NCI-H146 treated with DMSO at 0.1 percent for 48 hours (cell line): ENCODE measurements at regions not wholly inside any gene's neighbourhood (a gene's known extent, or its start where the extent isn't known, plus 50 kb on each side); places are given as distances from the start of the nearest gene placed in this dataset.
"Not testable (repeated sequence)": the region's sequence is repeated elsewhere in the genome, so short reads cannot be mapped to it uniquely, and the experiment has no call there.

Source experiments
- DNase-seq: peaks from one replicate; lab custom pipeline; 2025; ENCODE audit not compliant: unreplicated experiment; lab: John Stamatoyannopoulos, UW

GRCh38 chr10:2214092-2214491 lies 476.8 kb upstream of the ADARB2 start:
- no peak for DNase-seq

GRCh38 chr10:2212244-2212834 lies 475.0 kb upstream of the ADARB2 start:
- no peak for DNase-seq

GRCh38 chr10:2210088-2210487 lies 472.8 kb upstream of the ADARB2 start:
- no peak for DNase-seq

GRCh38 chr10:2208106-2208505 lies 470.8 kb upstream of the ADARB2 start:
- no peak for DNase-seq

GRCh38 chr10:2207246-2207922 lies 470.1 kb upstream of the ADARB2 start:
- no peak for DNase-seq

GRCh38 chr10:2205406-2205805 lies 468.1 kb upstream of the ADARB2 start:
- DNase-seq, result no peak

GRCh38 chr10:2202401-2202800 lies 465.1 kb upstream of the ADARB2 start:
- no peak for DNase-seq

GRCh38 chr10:2201534-2202099 lies 464.3 kb upstream of the ADARB2 start:
- DNase-seq, result no peak

DNA sequence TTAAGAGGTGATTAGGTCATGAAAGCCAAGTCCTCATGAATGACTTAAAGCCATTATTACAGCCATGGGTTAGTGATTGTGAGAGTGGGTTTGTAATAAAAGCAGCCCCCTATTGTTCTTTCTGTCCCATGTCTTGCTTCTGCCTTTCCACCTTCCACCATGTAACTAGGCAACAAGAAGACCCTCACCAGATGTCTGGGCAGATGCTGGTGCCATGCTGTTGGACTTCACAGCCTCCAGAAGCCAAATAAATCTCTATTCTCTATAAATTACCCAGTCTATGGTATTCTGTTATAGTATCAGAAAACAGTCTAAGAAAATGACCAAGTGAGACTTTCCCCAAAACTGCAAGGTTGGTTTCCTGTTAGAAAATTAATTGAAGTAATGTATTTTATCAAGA lies 460.3 kb upstream of the ADARB2 start:
- DNase-seq, result no peak

DNA sequence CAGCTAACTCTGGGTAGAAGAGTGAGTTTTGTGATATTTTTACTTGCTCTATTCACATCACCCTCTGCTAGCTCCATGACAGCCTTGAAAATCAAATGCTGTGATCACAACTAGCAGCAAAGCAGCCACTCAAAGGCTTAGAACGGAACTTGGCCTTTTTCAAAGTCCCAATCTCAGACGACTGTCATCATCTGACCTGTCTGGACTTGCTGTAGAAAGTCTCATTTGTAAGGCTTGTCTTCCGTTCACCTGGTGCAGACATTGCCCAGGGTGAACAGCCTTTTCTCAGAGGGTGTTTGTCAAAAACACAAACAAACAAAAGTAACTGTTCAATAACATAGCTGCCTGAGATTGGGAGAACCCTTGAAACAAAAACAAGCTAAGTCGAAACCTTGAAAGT lies 458.9 kb upstream of the ADARB2 start:
- DNase-seq, result no peak

- not testable (repeated sequence) for DNase-seq
These were observed 452.0 kb upstream of the ADARB2 start for GRCh38 chr10:2189356-2189755.

DNA sequence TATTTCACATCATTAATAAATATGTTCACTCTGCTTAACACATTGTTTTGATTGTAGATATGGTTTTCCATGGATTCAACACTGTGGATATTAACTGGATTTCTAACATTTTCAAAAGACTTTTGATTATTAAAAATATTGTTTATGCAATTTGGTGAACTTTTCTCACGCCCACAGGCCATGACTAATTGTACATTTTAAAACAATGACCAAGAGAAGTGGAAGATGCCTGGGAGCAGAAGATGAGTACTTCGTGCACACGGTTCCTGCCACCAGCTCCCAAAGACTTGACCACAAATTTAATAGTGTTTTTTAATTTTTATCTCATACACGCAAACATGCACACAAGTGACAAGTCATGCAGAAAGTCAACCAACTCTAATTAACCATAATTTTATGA lies 451.0 kb upstream of the ADARB2 start:
- DNase-seq, result no peak

- no peak for DNase-seq
These were observed 436.0 kb upstream of the ADARB2 start for GRCh38 chr10:2173327-2173726.

DNA sequence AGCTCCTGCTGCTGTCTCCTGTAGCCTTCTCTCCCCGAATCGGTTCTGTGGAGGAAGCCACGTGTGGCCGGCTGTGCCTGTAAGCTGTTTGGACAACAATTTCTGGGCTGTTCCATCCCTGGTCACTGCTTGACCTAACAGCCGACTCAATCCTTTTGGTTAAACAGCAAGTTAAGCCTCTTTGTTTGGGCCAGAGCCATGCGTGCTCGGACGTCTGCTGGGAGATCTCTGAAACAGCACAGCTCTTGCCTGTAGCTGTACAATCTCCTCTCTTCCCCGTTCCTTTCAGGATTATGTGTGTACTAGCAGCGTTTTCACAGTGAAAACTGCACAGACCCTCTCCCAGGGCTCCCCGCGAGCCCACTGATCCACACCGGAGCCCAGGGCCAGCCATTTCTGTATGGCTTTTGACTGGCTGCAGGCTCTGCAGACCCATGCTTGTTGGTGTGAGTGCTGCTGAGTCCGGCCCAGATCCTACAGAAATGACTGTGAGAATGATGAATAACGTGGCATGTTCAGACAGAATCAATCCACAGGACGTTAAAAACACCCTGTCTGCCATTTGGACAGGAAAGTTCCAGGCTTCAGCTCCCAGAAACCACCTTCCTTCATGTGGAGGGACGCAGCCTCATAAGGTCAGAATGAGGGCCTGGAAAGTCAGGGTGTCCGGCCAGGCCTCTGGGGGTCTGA lies 428.6 kb upstream of the ADARB2 start:
- no peak for DNase-seq

DNA sequence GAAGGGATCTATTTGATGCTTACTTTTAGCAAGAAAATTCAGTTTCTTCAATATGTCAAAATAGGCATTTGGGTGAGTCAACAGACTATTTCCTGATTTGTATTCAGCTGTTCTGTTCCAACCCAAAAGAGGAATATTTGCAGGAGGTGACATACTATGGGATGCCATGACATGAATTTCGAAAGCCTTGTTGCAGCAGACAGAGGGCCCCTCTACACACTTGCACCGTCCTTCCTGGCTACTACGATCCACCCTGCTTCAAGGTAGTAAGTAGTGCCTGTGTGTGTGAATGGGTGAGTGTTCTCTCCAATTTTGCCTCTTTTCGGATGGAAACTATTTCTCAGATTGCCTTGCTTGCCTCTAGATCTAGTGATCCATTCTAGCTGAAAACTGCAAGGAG lies 413.0 kb upstream of the ADARB2 start:
- DNase-seq, result no peak

GRCh38 chr10:2145926-2146478 lies 408.7 kb upstream of the ADARB2 start:
- DNase-seq, result no peak

GRCh38 chr10:2145491-2145890 lies 408.2 kb upstream of the ADARB2 start:
- DNase-seq, result no peak

- no peak for DNase-seq
These were observed 407.3 kb upstream of the ADARB2 start for GRCh38 chr10:2144584-2144983.

- DNase-seq, result no peak
These were observed 406.0 kb upstream of the ADARB2 start for GRCh38 chr10:2143213-2143835.

DNA sequence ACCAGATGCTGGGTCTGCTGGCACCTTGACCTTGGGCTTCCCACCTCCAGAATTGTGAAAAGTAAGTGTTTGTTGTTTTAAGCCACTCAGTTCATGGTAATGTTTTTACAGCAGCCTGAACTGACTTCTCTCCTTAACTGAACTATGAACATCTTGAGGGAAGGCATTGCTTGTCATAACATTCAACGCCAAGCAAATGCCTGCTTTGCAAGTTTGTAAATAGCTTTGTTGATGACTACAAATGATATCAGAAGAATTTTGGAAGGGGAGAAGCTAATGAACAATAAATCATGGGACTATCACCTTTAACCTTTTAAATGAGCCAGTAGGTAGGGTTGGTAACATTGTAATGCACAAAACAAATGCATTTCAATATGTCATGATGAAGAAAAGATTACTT lies 402.4 kb upstream of the ADARB2 start:
- DNase-seq, result no peak

DNA sequence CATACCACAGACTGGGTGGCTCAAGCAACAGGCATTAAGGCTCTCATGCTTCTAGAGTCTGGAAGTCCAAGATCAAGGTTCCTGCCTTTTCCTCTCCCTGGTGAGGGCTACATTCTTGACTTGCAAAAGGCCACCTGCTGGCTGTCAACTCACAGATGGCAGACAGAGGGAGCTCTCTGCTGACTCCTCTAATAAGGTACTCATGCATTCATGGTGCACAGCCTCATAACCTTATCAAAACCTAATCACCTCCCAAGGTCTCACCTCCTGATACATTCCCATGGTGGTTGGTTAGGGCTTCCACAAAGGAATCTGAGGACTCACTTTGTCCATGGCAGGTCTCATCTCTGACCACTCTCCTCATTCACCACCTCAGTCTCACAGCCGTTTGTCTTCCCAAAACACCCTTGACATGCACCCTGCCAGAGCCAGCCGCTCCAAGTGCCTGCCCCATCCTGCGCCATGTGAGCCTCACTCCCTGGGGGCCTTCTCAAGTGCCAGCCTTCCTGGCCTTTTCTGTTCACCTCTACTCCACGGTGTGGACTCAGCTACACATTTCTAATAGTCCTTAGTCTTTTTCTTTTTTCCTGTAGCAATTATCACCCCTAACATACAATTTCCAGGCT lies 400.3 kb upstream of the ADARB2 start:
- no peak for DNase-seq
